Prostate gland (tissue), 2 donors: ENCODE measurements at regions not wholly inside any gene's neighbourhood (a gene's known extent, or its start where the extent isn't known, plus 50 kb on each side); places are given as distances from the start of the nearest gene placed in this dataset.

ENCODE experiments used
- DNase-seq: peaks from one replicate; pipeline ENCODE4 v3.0.0-alpha.2; 2019; ENCODE audit warnings: low spot score
- H3K27ac ChIP-seq, 2 donors: fragments of 200-600 bp; sonication (generic); 2 replicates each; pipeline ENCODE4 v1.5.1; 2017 to 2019
- H3K27me3 ChIP-seq: fragments of 200-600 bp; sonication (generic); replicated peaks from 2 replicates; pipeline ENCODE4 v1.5.1; 2019; ENCODE audit not compliant: insufficient read depth
- H3K36me3 ChIP-seq, 2 donors: fragments of 200-600 bp; sonication (generic); 1 replicate in 1 of 2; 2 replicates in 1 of 2; pipeline versions ENCODE4 v1.5.1 to v1.8.1; 2017 to 2019
- H3K4me1 ChIP-seq: fragments of 200-600 bp; sonication (generic); replicated peaks from 2 replicates; pipeline ENCODE4 v1.5.1; 2019
- H3K4me3 ChIP-seq, 2 donors: fragments of 200-600 bp; sonication (generic); 2 replicates each; pipeline ENCODE4 v1.5.1; 2017 to 2019
- H3K9me3 ChIP-seq: fragments of 200-600 bp; sonication (generic); 2 replicates; pipeline ENCODE4 v1.5.1; 2017
- POLR2A ChIP-seq: fragments of 450-650 bp; IDR thresholded peaks from one replicate; pipeline ENCODE4 v1.6.1; 2016; ENCODE audit warnings: antibody characterized with exemption, mild to moderate bottlenecking
- POLR2AphosphoS5 ChIP-seq: sonication (generic); formaldehyde crosslinking; IDR thresholded peaks from one replicate; pipeline ENCODE4 v1.6.1; 2017; ENCODE audit warnings: antibody characterized with exemption
- WGBS: methylation state at CpG from one replicate; pipeline ENCODE4 v1.1.5; 2018; 5-methylcytosine and 5-hydroxymethylcytosine counted together
- intact Hi-C: fragments of 100-400 bp; cut with DNase I; formaldehyde crosslinking; loops from one replicate; pipeline ENCODE4 v1.14.2; 2022
- TF ChIP-seq, protein P1 (sequence below), 4 experiments: fragments of 200-600 bp in 2 of 4; fragments of 450-650 bp in 2 of 4; sonication (generic) in 2 of 4; IDR thresholded peaks; 1 replicate in 3 of 4; 2 replicates in 1 of 4; pipeline ENCODE4 v1.5.1; 2016 to 2019; ENCODE audit warnings: antibody characterized with exemption in 4 of 4, mild to moderate bottlenecking in 2 of 4, moderate library complexity in 2 of 4

DNA sequence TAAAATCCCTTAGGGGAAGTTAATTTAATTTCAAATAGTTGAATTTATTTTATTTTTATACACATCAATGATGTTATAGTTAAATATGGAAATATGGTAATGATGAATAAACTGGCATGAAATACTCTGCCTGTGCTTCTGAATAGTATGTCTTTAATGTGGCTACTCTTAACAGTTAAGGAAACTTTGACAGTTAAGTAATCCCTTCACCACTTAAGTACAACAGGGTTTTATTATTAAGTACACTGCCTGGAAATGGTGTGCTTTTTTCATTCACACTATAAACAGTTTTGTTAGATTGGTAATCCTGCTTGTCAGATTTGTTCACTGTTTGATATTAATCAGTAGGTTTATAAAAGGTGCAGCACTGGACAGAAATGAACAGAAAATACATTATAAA, 412.0 kb upstream of the ZEB2 start:
- no peak for TF ChIP-seq POLR2AphosphoS5
- TF ChIP-seq, protein P1, sequence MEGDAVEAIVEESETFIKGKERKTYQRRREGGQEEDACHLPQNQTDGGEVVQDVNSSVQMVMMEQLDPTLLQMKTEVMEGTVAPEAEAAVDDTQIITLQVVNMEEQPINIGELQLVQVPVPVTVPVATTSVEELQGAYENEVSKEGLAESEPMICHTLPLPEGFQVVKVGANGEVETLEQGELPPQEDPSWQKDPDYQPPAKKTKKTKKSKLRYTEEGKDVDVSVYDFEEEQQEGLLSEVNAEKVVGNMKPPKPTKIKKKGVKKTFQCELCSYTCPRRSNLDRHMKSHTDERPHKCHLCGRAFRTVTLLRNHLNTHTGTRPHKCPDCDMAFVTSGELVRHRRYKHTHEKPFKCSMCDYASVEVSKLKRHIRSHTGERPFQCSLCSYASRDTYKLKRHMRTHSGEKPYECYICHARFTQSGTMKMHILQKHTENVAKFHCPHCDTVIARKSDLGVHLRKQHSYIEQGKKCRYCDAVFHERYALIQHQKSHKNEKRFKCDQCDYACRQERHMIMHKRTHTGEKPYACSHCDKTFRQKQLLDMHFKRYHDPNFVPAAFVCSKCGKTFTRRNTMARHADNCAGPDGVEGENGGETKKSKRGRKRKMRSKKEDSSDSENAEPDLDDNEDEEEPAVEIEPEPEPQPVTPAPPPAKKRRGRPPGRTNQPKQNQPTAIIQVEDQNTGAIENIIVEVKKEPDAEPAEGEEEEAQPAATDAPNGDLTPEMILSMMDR (IDR thresholded peaks at IDR 0.05): no peak
- no peak for TF ChIP-seq POLR2A
- H3K9me3 ChIP-seq: no peaks in the 10 kb centered on the region
- intact Hi-C loops: no loop called here
- H3K27ac ChIP-seq: no peak overlapping the region
- no peaks in the 10 kb centered on the region for H3K4me1 ChIP-seq
- H3K36me3 ChIP-seq: no peaks in the 10 kb centered on the region
- DNase-seq: no peak
- H3K4me3 ChIP-seq: no peak overlapping the region
- H3K27me3 ChIP-seq: no peaks in the 10 kb centered on the region

GRCh38 chr2:144931480-144931879, 411.6 kb upstream of the ZEB2 start:
- WGBS: 100% methylated on average over 1 of the region's 1 CpG
- TF ChIP-seq, protein P1 (IDR thresholded peaks at IDR 0.05): no peak
- no peak for TF ChIP-seq POLR2AphosphoS5
- no peak for TF ChIP-seq POLR2A
- DNase-seq: no peak

DNA sequence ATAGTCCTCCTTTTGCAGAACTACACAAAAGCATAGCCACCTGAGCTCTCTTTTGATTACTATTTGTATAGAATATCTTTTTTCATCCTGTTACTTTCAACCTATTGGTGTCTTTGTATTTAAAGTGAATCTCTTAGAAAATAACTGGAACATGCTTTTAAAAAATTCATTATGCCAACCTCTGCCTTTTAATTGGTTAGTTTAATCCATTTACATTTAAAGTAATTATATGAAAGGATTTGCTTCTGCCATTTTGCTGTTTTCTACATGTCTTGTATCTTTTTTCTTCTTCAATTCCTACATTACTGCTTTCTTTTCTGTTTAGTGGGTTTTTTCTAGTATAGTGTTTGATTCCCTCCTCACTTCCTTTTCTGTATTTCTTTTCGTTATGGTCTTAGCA, 407.5 kb upstream of the ZEB2 start:
- Histone ChIP-seq H3K27me3 (no peaks in the 10 kb centered on the region), H3K4me3 (no peak overlapping the region), H3K36me3 (no peaks in the 10 kb centered on the region), H3K4me1 (no peaks in the 10 kb centered on the region), H3K9me3 (no peaks in the 10 kb centered on the region), H3K27ac (no peak overlapping the region)
- WGBS: 100% methylated on average over 1 of the region's 1 CpG
- TF ChIP-seq, protein P1 (IDR thresholded peaks at IDR 0.05): no peak
- TF ChIP-seq POLR2AphosphoS5 (no peak), POLR2A (no peak)
- intact Hi-C loops: no loop called here
- DNase-seq: no peak

More at GRCh38 chr2:144931480-144931879, 411.6 kb upstream of the ZEB2 start:
- no peaks in the 10 kb centered on the region for H3K36me3 ChIP-seq
- no peaks in the 10 kb centered on the region for H3K27me3 ChIP-seq
- no peak overlapping the region for H3K4me3 ChIP-seq
- intact Hi-C loops: no loop called here
- H3K27ac ChIP-seq: no peak overlapping the region
- H3K9me3 ChIP-seq: no peaks in the 10 kb centered on the region
- H3K4me1 ChIP-seq: no peaks in the 10 kb centered on the region

- intact Hi-C loops: no loop called here
- TF ChIP-seq POLR2A: no peak
- TF ChIP-seq POLR2AphosphoS5: no peak
- TF ChIP-seq, protein P1 (IDR thresholded peaks at IDR 0.05): no peak
- no peaks in the 10 kb centered on the region for H3K27me3 ChIP-seq
- 59% methylated on average over 4 of the region's 4 CpGs for WGBS
- DNase-seq: no peak
- no peak overlapping the region for H3K4me3 ChIP-seq
- H3K27ac ChIP-seq: no peak overlapping the region
- no peaks in the 10 kb centered on the region for H3K9me3 ChIP-seq
- H3K36me3 ChIP-seq: no peaks in the 10 kb centered on the region
- H3K4me1 ChIP-seq: no peaks in the 10 kb centered on the region
Measured at GRCh38 chr2:144925886-144926285, 406.0 kb upstream of the ZEB2 start.

- TF ChIP-seq, protein P1 (IDR thresholded peaks at IDR 0.05): no peak
- TF ChIP-seq POLR2A (no peak), POLR2AphosphoS5 (no peak)
- no peaks in the 10 kb centered on the region for H3K27me3 ChIP-seq
- H3K27ac ChIP-seq: no peak overlapping the region
- intact Hi-C loops: no loop called here
- H3K4me3 ChIP-seq: no peak overlapping the region
- no peak for DNase-seq
- H3K36me3 ChIP-seq: no peaks in the 10 kb centered on the region
- no peaks in the 10 kb centered on the region for H3K4me1 ChIP-seq
- no peaks in the 10 kb centered on the region for H3K9me3 ChIP-seq
Measured at GRCh38 chr2:144924827-144925226, 404.9 kb upstream of the ZEB2 start.
